GM23248 (cell line): ENCODE measurements at regions not wholly inside any gene's neighbourhood (a gene's known extent, or its start where the extent isn't known, plus 50 kb on each side); places are given as distances from the start of the nearest gene placed in this dataset.

Experiments
- DNase-seq: peaks from one replicate; pipeline ENCODE4 v3.0.0-alpha.2; 2015
- H2AFZ ChIP-seq: fragments of 200-600 bp; sonication (generic); 2 replicates; pipeline ENCODE4 v1.6.1; 2016; ENCODE audit warnings: antibody characterized with exemption
- H3F3A ChIP-seq: fragments of 200-600 bp; sonication (generic); 2 replicates; pipeline ENCODE4 v1.6.1; 2016; ENCODE audit warnings: mild to moderate bottlenecking, antibody characterized with exemption, mixed run types; ENCODE audit not compliant: insufficient read depth
- H3K27ac ChIP-seq: fragments of 200-600 bp; sonication (generic); 2 replicates; pipeline ENCODE4 v1.5.1; 2016; ENCODE audit warnings: mild to moderate bottlenecking
- H3K27me3 ChIP-seq: fragments of 200-600 bp; sonication (generic); replicated peaks from 2 replicates; pipeline ENCODE4 v1.6.1; 2016; ENCODE audit warnings: mild to moderate bottlenecking; ENCODE audit not compliant: insufficient read depth
- H3K36me3 ChIP-seq: fragments of 200-600 bp; sonication (generic); 2 replicates; pipeline ENCODE4 v1.6.1; 2016; ENCODE audit warnings: low read depth, mild to moderate bottlenecking
- H3K4me1 ChIP-seq: fragments of 200-600 bp; sonication (generic); 2 replicates; pipeline ENCODE4 v1.6.1; 2016; ENCODE audit warnings: mild to moderate bottlenecking; ENCODE audit not compliant: insufficient read depth
- H3K4me2 ChIP-seq: fragments of 200-600 bp; sonication (generic); one replicate; pipeline ENCODE4 v1.6.1; 2016; ENCODE audit warnings: mild to moderate bottlenecking; ENCODE audit not compliant: unreplicated experiment
- H3K4me3 ChIP-seq: fragments of 200-600 bp; sonication (generic); 2 replicates; pipeline ENCODE4 v1.5.1; 2016; ENCODE audit warnings: mild to moderate bottlenecking
- H3K79me2 ChIP-seq: fragments of 200-600 bp; sonication (generic); 2 replicates; pipeline ENCODE4 v1.6.1; 2016; ENCODE audit warnings: mild to moderate bottlenecking; ENCODE audit not compliant: insufficient read depth
- H3K9ac ChIP-seq: fragments of 200-600 bp; sonication (generic); 2 replicates; pipeline ENCODE4 v1.6.1; 2016; ENCODE audit warnings: mild to moderate bottlenecking
- H3K9me2 ChIP-seq: fragments of 200-600 bp; sonication (generic); 2 replicates; pipeline ENCODE4 v1.6.1; 2016; ENCODE audit warnings: mixed run types, mild to moderate bottlenecking, moderate library complexity; ENCODE audit not compliant: insufficient read depth
- H3K9me3 ChIP-seq: fragments of 200-600 bp; sonication (generic); one replicate; pipeline ENCODE4 v1.6.1; 2017; ENCODE audit warnings: low read depth
- H4K20me1 ChIP-seq: fragments of 200-600 bp; sonication (generic); 2 replicates; pipeline ENCODE4 v1.6.0; 2016; ENCODE audit not compliant: insufficient read depth
- EZH2 ChIP-seq: fragments of 200-600 bp; sonication (generic); IDR thresholded peaks from 2 replicates; pipeline ENCODE4 v1.6.1; 2018; ENCODE audit warnings: antibody characterized with exemption, mild to moderate bottlenecking; ENCODE audit not compliant: insufficient read depth, poor library complexity, severe bottlenecking
- EZH2phosphoT487 ChIP-seq: fragments of 200-600 bp; sonication (generic); IDR thresholded peaks from 2 replicates; pipeline ENCODE4 v1.6.1; 2018; ENCODE audit warnings: antibody characterized with exemption, moderate library complexity, mild to moderate bottlenecking, low read depth; ENCODE audit not compliant: insufficient read depth
- WGBS, 2 experiments: methylation state at CpG; one replicate each; pipeline ENCODE4 v1.1.6; 2015 to 2017; ENCODE audit warnings: low lambda C conversion rate in 2 of 2, low coverage in 1 of 2; ENCODE audit errors: missing lambda C conversion rate in 2 of 2; 5-methylcytosine and 5-hydroxymethylcytosine counted together
- in situ Hi-C: fragments of 300-500 bp; cut with MboI; formaldehyde crosslinking; loops from 2 replicates; pipeline ENCODE4 v1.15.0; 2020

DNA sequence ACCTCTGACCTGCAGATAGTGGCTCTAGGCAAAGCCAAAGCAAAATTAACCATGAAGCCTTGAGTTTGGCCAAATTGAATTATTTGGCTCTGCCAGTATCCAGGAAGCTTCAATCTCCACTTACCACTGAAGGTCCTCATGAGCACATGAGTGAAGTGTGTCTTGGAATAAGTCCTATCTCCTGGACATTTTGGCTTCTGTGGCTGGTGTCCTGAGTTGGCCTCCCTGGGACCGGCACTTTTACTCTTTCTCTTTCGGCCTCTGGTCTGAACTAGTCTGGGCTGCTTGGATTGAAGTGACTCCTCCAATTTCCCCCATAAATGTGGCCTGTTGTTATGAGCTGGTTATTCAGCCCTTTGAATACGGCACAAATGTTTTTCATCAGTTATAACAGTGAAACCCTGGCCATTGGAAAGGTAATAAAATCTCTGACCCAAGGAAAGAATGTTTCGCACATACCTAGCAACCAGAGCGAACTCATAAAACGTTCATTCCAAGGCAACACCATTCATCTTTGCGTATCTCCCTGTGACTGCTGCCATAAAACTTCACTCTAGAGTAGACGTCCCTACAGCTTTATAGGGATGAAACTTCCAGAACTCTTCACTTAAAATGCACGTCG is 216.4 kb downstream of the LPIN1 start:
- no peak overlapping the region for H3K27ac ChIP-seq
- no peaks in the 10 kb centered on the region for H3K36me3 ChIP-seq
- no peak overlapping the region for H3K4me2 ChIP-seq
- no peak overlapping the region for H3K9ac ChIP-seq
- H4K20me1 ChIP-seq = no peaks in the 10 kb centered on the region
- no peak for DNase-seq
- no peaks in the 10 kb centered on the region for H3K9me2 ChIP-seq
- WGBS, 2 experiments = 79 to 85% methylated on average over 10 of the region's 10 CpGs
- peaks cover 3% of the 10 kb centered on the region; the same call in 1 of the 2 replicates for H3K4me1 ChIP-seq
- H3K9me3 ChIP-seq = no peaks in the 10 kb centered on the region
- H3K27me3 ChIP-seq = peaks cover 11% of the 10 kb centered on the region; the same call in 1 of the 2 replicates
- in situ Hi-C loops = no loop called here
- no peak overlapping the region for H3K4me3 ChIP-seq
- no peak overlapping the region for H2AFZ ChIP-seq
- no peaks in the 10 kb centered on the region for H3F3A ChIP-seq
- no peak for TF ChIP-seq EZH2phosphoT487
- H3K79me2 ChIP-seq = no peaks in the 10 kb centered on the region

DNA sequence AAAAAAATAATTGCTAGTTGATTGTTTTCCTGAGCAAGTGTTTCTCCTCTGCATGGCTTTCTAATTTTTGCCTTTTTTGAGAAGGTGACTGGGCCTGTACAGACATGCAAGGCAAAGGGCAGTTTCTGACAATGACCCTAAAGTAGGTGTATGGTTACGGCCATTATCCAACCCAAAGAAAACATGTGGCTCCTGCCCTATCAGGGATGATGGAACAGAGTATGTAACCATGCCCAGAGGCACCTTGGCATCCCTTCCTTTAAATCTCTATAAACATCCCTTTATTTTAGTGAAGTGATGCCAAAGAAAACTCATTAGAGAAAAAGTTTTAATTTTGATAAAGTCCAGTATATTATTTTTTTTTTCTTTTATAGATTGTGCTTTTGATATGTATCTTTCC is 217.5 kb downstream of the LPIN1 start:
- DNase-seq = no peak
- Histone ChIP-seq H3K9me2 (no peaks in the 10 kb centered on the region), H3K36me3 (no peaks in the 10 kb centered on the region), H3K4me1 (peaks cover 7% of the 10 kb centered on the region; the same call in 1 of the 2 replicates), H3K9me3 (no peaks in the 10 kb centered on the region), H3F3A (no peaks in the 10 kb centered on the region), H3K27me3 (peaks cover 9% of the 10 kb centered on the region; the same call in 1 of the 2 replicates), H2AFZ (no peak overlapping the region), H3K27ac (no peak overlapping the region), H4K20me1 (no peaks in the 10 kb centered on the region), H3K4me2 (no peak overlapping the region), H3K9ac (no peak overlapping the region), H3K79me2 (no peaks in the 10 kb centered on the region), H3K4me3 (no peak overlapping the region)
- WGBS, 2 experiments = 92 to 93% methylated on average over 1 of the region's 1 CpG
- no peak for TF ChIP-seq EZH2phosphoT487
- TF ChIP-seq EZH2 = no peak
- in situ Hi-C loops = no loop called here

DNA sequence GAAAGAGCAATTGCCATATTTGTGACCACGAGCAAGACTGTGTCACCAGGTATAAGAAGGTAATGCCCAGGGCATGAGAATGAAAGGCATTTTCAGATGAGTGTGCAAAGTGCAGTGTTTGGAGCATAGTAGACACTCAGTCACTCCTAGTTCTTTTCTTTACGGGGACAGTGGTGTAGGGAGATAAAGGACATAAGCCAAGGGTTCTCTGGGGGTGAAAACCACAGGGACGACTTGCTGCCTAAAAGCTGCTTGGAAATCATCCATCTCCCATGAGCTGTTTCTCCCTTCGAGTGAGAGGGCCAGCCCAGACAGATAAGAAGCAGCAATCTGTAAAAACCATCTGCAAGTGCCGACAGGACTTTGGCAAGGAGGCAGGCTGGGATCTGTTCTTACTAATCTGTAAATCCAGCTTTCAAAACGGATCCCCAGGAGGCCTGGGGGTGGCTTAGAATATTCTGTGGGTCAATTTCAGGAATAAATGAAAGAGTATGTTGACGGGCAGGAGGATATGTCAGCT is 221.6 kb downstream of the LPIN1 start:
- Histone ChIP-seq H3K9me2 (no peaks in the 10 kb centered on the region), H3K36me3 (no peaks in the 10 kb centered on the region), H3K9ac (no peak overlapping the region), H3K79me2 (no peaks in the 10 kb centered on the region), H3K4me3 (no peak overlapping the region), H3K9me3 (no peaks in the 10 kb centered on the region), H2AFZ (no peak overlapping the region), H3K27me3 (peaks cover 16% of the 10 kb centered on the region; the same call in 1 of the 2 replicates), H3F3A (no peaks in the 10 kb centered on the region), H3K4me2 (no peak overlapping the region), H3K27ac (no peak overlapping the region), H3K4me1 (peaks cover 7% of the 10 kb centered on the region; the same call in 1 of the 2 replicates), H4K20me1 (no peaks in the 10 kb centered on the region)
- in situ Hi-C loops = no loop called here
- TF ChIP-seq EZH2 (no peak), EZH2phosphoT487 (no peak)
- WGBS, 2 experiments = 3 to 9% methylated on average over 7 of the region's 7 CpGs
- peak; percentile 47 for DNase-seq

DNA sequence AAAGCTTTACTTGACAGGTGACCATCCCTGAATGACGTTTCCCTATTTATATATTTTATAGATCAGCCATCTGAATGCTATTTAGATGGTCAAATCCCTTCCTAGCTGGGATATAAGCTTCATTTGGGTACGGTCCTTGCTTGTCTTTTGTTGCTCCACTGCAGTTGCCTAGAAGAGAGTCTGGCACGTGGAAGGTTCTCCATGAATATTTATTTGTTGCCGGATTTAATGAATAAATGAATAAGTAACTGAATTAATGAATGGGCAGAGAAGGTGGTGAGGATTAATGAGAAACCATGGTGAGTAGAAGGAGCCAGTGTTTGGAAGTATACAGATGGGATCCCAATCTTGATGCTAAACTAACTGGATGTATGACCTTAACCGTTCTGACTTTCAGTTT is 222.1 kb downstream of the LPIN1 start:
- Histone ChIP-seq H2AFZ (no peak overlapping the region), H3K27me3 (peaks cover 21% of the 10 kb centered on the region), H3K79me2 (no peaks in the 10 kb centered on the region), H3F3A (no peaks in the 10 kb centered on the region), H3K4me1 (peaks cover 7% of the 10 kb centered on the region; the same call in 1 of the 2 replicates), H3K36me3 (no peaks in the 10 kb centered on the region), H4K20me1 (no peaks in the 10 kb centered on the region), H3K27ac (no peak overlapping the region), H3K4me3 (no peak overlapping the region), H3K9me2 (no peaks in the 10 kb centered on the region), H3K4me2 (no peak overlapping the region), H3K9me3 (no peaks in the 10 kb centered on the region), H3K9ac (no peak overlapping the region)
- DNase-seq = no peak
- in situ Hi-C loops = no loop called here
- TF ChIP-seq EZH2phosphoT487 (no peak), EZH2 (no peak)
- 52 to 65% methylated on average over 5 of the region's 5 CpGs for WGBS, 2 experiments

DNA sequence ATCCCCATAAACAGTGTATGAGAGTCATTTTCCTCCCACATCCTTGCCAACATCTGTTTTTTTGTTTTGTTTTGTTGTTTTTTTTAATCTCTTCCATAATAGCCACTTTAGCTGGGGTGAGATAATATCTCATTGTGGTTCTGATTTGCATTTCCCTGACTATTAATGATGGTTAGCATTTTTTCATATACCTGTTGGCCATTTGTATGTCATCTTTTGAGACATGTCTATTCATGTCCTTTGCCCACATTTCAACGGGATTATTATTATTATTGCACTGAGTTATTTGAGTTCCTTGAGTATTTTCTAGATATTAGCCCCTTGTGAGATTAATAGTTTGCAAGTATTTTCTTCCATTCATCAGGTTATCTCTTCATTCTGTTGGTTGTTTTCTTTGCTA is 223.3 kb downstream of the LPIN1 start:
- Histone ChIP-seq H3K4me1 (peaks cover 7% of the 10 kb centered on the region; the same call in 1 of the 2 replicates), H3K4me3 (no peak overlapping the region), H3K36me3 (no peaks in the 10 kb centered on the region), H2AFZ (no peak overlapping the region), H3K27ac (no peak overlapping the region), H3K4me2 (no peak overlapping the region), H3K9me3 (no peaks in the 10 kb centered on the region), H3K9me2 (no peaks in the 10 kb centered on the region), H3K27me3 (peaks cover 23% of the 10 kb centered on the region), H3F3A (no peaks in the 10 kb centered on the region), H3K9ac (no peak overlapping the region), H3K79me2 (no peaks in the 10 kb centered on the region), H4K20me1 (no peaks in the 10 kb centered on the region)
- TF ChIP-seq EZH2phosphoT487 (no peak), EZH2 (no peak)
- 66 to 80% methylated on average over 1 of the region's 1 CpG for WGBS, 2 experiments
- in situ Hi-C loops = no loop called here
- DNase-seq = no peak
